ENCODE measurements at regions not wholly inside any gene's neighbourhood (a gene's known extent, or its start where the extent isn't known, plus 50 kb on each side); places are given as distances from the start of the nearest gene placed in this dataset.

- Mint-ChIP-seq H3K27ac (ENCODE audit: unreplicated experiment) (no peak overlapping the region), H3K4me1 (no peaks in the 10 kb centered on the region)
- TF ChIP-seq, protein P1, sequence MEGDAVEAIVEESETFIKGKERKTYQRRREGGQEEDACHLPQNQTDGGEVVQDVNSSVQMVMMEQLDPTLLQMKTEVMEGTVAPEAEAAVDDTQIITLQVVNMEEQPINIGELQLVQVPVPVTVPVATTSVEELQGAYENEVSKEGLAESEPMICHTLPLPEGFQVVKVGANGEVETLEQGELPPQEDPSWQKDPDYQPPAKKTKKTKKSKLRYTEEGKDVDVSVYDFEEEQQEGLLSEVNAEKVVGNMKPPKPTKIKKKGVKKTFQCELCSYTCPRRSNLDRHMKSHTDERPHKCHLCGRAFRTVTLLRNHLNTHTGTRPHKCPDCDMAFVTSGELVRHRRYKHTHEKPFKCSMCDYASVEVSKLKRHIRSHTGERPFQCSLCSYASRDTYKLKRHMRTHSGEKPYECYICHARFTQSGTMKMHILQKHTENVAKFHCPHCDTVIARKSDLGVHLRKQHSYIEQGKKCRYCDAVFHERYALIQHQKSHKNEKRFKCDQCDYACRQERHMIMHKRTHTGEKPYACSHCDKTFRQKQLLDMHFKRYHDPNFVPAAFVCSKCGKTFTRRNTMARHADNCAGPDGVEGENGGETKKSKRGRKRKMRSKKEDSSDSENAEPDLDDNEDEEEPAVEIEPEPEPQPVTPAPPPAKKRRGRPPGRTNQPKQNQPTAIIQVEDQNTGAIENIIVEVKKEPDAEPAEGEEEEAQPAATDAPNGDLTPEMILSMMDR (conservative IDR thresholded peaks at IDR 0.05) = no peak
Measured at GRCh38 chr3:176950743-176951142, 246.5 kb downstream of the TBL1XR1 start.

DNA sequence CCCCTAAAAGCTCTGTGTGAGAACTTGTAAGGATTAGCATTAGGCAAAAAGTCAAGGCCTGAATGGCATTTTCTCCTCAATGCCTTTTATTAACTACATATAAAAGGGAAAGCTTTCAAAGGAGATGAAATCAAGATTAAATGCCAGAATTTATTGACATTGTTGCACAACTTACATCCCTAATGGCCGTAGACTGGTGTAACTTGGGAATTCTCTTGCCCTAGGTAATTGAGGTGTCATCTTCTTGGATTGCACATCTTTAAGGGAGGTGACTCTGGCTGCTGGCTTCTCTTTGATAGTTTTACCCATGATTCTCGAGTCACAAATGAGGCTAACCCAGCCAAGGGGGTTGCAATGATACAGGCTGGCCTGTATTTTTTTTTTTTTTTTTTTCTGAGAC is 249.1 kb downstream of the TBL1XR1 start:
- H3K4me3 Mint-ChIP-seq = no peak overlapping the region
- H3K9me3 Mint-ChIP-seq = peaks cover 3% of the 10 kb centered on the region
- no peaks in the 10 kb centered on the region for H3K27me3 Mint-ChIP-seq (ENCODE audit: low read depth)
- no peaks in the 10 kb centered on the region for H3K36me3 Mint-ChIP-seq (ENCODE audit: low read depth)
- H3K4me1 Mint-ChIP-seq = no peaks in the 10 kb centered on the region
- H3K27ac Mint-ChIP-seq (ENCODE audit: unreplicated experiment) = no peak overlapping the region
- no peak for DNase-seq (ENCODE audit: low read depth, low spot score)
- TF ChIP-seq, protein P1 (conservative IDR thresholded peaks at IDR 0.05) = no peak

More at GRCh38 chr3:176950743-176951142, 246.5 kb downstream of the TBL1XR1 start:
- Mint-ChIP-seq H3K27me3 (ENCODE audit: low read depth) (no peaks in the 10 kb centered on the region), H3K36me3 (ENCODE audit: low read depth) (no peaks in the 10 kb centered on the region), H3K4me3 (no peak overlapping the region), H3K9me3 (no peaks in the 10 kb centered on the region)
- no peak for DNase-seq (ENCODE audit: low read depth, low spot score)

DNA sequence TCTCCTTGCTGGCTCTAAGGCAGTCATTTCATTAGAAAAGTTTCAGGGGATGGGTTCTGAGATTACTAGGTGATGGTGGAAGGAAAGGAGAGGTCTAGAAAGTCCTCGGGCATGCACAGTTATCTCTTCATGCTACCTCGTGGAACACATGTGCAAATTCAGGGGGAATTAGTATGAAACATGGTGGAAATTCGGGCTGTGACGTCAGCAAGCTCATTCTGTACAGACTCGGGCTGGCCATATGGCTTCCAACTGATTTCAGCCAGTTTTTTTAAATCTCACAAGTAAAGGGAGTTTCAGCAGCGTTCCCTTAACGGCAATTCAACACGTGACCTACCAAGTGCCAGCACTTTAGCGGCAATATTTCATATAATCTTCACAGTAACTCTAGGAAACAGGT is 251.1 kb downstream of the TBL1XR1 start:
- Mint-ChIP-seq H3K27ac (ENCODE audit: unreplicated experiment) (no peak overlapping the region), H3K4me1 (peaks cover 4% of the 10 kb centered on the region), H3K9me3 (peaks cover 3% of the 10 kb centered on the region), H3K27me3 (ENCODE audit: low read depth) (no peaks in the 10 kb centered on the region), H3K36me3 (ENCODE audit: low read depth) (no peaks in the 10 kb centered on the region), H3K4me3 (no peak overlapping the region)
- DNase-seq (ENCODE audit: low read depth, low spot score) = no peak
- TF ChIP-seq, protein P1 (conservative IDR thresholded peaks at IDR 0.05) = no peak

DNA sequence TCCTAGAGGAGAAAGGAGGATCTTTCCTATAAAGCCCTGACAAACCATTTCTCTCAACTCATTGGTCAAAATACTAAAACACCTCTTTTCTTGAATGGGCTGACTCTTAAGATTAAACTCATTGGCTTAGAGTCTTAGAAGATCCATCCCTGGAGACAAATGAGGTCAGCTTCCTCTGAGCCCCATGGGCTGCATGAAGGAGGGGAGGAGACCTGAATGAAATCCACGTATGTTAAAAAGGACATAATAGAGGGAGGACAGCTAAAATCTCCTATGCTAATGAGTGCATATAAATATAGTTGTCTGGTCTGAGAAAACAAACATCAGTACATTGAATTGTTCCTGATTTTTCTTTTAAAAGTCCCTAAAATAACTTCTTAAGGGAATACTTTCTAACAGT is 255.0 kb downstream of the TBL1XR1 start:
- no peaks in the 10 kb centered on the region for H3K36me3 Mint-ChIP-seq (ENCODE audit: low read depth)
- H3K4me3 Mint-ChIP-seq = no peak overlapping the region
- peak overlapping the region; percentile 27 for H3K27ac Mint-ChIP-seq (ENCODE audit: unreplicated experiment)
- no peaks in the 10 kb centered on the region for H3K27me3 Mint-ChIP-seq (ENCODE audit: low read depth)
- peaks cover 3% of the 10 kb centered on the region for H3K9me3 Mint-ChIP-seq
- H3K4me1 Mint-ChIP-seq = peaks cover 9% of the 10 kb centered on the region
- TF ChIP-seq, protein P1 (conservative IDR thresholded peaks at IDR 0.05) = no peak
- DNase-seq (ENCODE audit: low read depth, low spot score) = no peak

DNA sequence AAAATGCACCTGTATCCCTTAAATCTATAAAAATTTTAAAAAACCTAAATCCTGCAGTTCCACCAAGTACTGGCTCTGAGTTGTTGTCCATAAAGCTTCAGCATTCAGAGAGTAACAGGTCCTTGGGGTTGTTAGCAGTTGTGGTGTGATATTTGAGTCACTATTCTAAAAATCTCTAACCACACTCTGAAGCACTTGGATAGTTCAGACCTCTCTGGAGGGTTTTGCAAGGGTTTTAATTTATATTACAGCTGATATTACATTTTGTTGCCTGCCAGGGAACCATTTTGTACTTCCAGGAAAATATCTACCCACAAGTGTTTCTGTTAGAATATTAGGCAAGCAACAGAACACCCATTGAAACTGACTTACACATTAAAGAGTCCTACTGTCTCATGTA is 255.6 kb downstream of the TBL1XR1 start:
- TF ChIP-seq, protein P1 (conservative IDR thresholded peaks at IDR 0.05) = no peak
- Mint-ChIP-seq H3K4me3 (no peak overlapping the region), H3K36me3 (ENCODE audit: low read depth) (no peaks in the 10 kb centered on the region), H3K27me3 (ENCODE audit: low read depth) (no peaks in the 10 kb centered on the region), H3K27ac (ENCODE audit: unreplicated experiment) (no peak overlapping the region), H3K9me3 (peaks cover 3% of the 10 kb centered on the region), H3K4me1 (peaks cover 13% of the 10 kb centered on the region)
- DNase-seq (ENCODE audit: low read depth, low spot score) = no peak

All from neural crest cell (in vitro differentiated cells).